ENCODE measurements at regions not wholly inside any gene's neighbourhood (a gene's known extent, or its start where the extent isn't known, plus 50 kb on each side); places are given as distances from the start of the nearest gene placed in this dataset.
A peak's percentile ranks its signal among the peaks of the same experiment; 100 is the strongest.
"Not testable (repeated sequence)": the region's sequence is repeated elsewhere in the genome, so short reads cannot be mapped to it uniquely, and the experiment has no call there.

- TF ChIP-seq HDGF (IDR thresholded peaks at IDR 0.05): no peak
- peak; percentile 93 for TF ChIP-seq TBL1XR1 (IDR thresholded peaks at IDR 0.05; ENCODE audit: low read depth, low read length)
- TF ChIP-seq SUZ12 (IDR thresholded peaks at IDR 0.05; ENCODE audit: unreplicated experiment): no peak
These were observed 66.5 kb upstream of the IER3 start (continued) for GRCh38 chr6:30810813-30811339.

DNA sequence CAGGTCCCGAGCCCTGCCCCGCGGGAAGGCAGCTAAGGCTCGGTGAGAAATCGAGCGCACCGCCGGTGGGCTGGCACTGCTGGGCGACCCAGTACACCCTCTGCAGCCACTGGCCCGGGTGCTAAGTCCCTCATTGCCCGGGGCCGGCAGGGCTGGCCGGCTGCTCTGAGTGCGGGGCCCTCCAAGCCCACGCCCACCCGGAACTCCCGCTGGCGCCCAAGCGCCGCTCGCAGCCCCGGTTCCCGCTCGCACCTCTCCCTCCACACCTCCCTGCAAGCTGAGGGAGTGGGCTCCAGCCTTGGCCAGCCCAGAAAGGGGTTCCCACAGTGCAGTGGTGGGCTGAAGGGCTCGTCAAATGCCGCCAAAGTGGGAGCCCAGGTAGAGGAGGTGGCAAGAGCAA is 63.2 kb upstream of the IER3 start:
- H3K36me3 ChIP-seq (ENCODE audit: control insufficient read depth in 2 of 2, insufficient read depth in 2 of 2, low read length in 1 of 2); BruUV-seq (replicated peaks); H2AFZ ChIP-seq (ENCODE audit: control insufficient read depth, low read depth, low read length); H3K4me2 ChIP-seq (ENCODE audit: control insufficient read depth, insufficient read depth); in situ Hi-C loops (cut with MboI); H3K9ac ChIP-seq (ENCODE audit: control insufficient read depth, insufficient read depth, low read length); CTCF ChIA-PET; H4K20me1 ChIP-seq (ENCODE audit: control insufficient read depth, insufficient read depth); FAIRE-seq; intact Hi-C loops (cut with micrococcal nuclease; ENCODE audit: unreplicated experiment); H3K9me3 ChIP-seq (replicated peaks; ENCODE audit: control insufficient read depth, insufficient read depth, low read length); H3K4me3 ChIP-seq; H3K79me2 ChIP-seq (ENCODE audit: control insufficient read depth, insufficient read depth, low read length); SMC1A ChIA-PET (ENCODE audit: uncharacterized antibody, unreplicated experiment); H3K27ac ChIP-seq (ENCODE audit: control insufficient read depth, insufficient read depth); POLR2A ChIA-PET; H3K27me3 ChIP-seq (replicated peaks in 1 of 2; ENCODE audit: control insufficient read depth in 2 of 2, insufficient read depth in 2 of 2, low read length in 1 of 2); RAD21 ChIA-PET (ENCODE audit: unreplicated experiment); ATAC-seq; DNase-seq (ENCODE audit: low read depth, low spot score): not testable (repeated sequence)
- peaks cover 21% of the 10 kb centered on the region for H3K4me1 ChIP-seq (ENCODE audit: control insufficient read depth, insufficient read depth, low read length)
- WGBS (ENCODE audit: insufficient coverage, insufficient replicate concordance, low lambda C conversion rate, missing lambda C conversion rate): 88% methylated on average over 26 of the region's 26 CpGs

DNA sequence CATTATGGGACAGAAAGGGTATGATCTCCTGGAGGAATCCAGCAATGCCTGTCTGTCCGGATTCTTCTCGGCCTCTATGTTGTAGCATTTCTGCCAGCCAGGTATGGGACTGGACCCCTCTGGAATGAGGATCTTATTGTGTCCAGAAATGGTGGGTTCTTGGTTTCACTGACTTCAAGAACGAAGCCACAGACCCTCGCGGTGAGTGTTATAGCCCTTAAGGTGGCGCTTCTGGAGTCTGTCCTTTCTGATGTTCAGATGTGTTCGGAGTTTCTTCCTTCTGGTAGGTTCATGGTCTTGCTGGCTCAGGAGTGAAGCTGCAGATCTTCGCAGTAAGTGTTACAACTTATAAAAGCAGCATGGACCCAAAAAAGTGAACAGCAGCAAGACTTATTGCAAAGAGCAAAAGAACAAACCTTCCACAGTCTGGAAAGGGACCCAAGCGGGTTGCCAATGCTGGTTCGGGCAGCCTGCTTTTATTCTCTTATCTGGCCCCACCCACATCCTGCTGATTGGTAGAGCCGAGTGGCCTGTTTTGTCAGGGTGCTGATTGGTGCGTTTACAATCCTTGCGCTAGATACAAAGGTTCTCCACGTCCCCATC is 62.3 kb upstream of the IER3 start:
- Histone ChIP-seq H3K9ac (ENCODE audit: control insufficient read depth, insufficient read depth, low read length) (no peak overlapping the region), H3K4me2 (ENCODE audit: control insufficient read depth, insufficient read depth) (no peak overlapping the region), H3K79me2 (ENCODE audit: control insufficient read depth, insufficient read depth, low read length) (no peaks in the 10 kb centered on the region), H2AFZ (ENCODE audit: control insufficient read depth, low read depth, low read length) (no peak overlapping the region), H3K4me1 (ENCODE audit: control insufficient read depth, insufficient read depth, low read length) (peaks cover 14% of the 10 kb centered on the region), H3K36me3 (ENCODE audit: control insufficient read depth in 2 of 2, insufficient read depth in 2 of 2, low read length in 1 of 2) (no peaks in the 10 kb centered on the region), H3K27ac (ENCODE audit: control insufficient read depth, insufficient read depth) (no peak overlapping the region), H3K4me3 (no peak overlapping the region), H3K27me3 (replicated peaks in 1 of 2; ENCODE audit: control insufficient read depth in 2 of 2, insufficient read depth in 2 of 2, low read length in 1 of 2) (no peaks in the 10 kb centered on the region), H3K9me3 (replicated peaks; ENCODE audit: control insufficient read depth, insufficient read depth, low read length) (no peaks in the 10 kb centered on the region), H4K20me1 (ENCODE audit: control insufficient read depth, insufficient read depth) (no peaks in the 10 kb centered on the region)
- ATAC-seq (no peak), FAIRE-seq (no peak), DNase-seq (ENCODE audit: low read depth, low spot score) (no peak)
- intact Hi-C loops (cut with micrococcal nuclease; ENCODE audit: unreplicated experiment) (no loop called here), in situ Hi-C loops (cut with MboI) (no loop called here)
- ChIA-PET SMC1A (ENCODE audit: uncharacterized antibody, unreplicated experiment) (no interaction called here), RAD21 (ENCODE audit: unreplicated experiment) (no interaction called here), CTCF (no interaction called here), POLR2A (no interaction called here)
- BruUV-seq (replicated peaks): no TSS peak
- no peak for TF ChIP-seq SUZ12 (IDR thresholded peaks at IDR 0.05; ENCODE audit: unreplicated experiment)
- TF ChIP-seq NFYB (IDR thresholded peaks at IDR 0.05; ENCODE audit: insufficient read depth, low read depth, low read length): 0 out of 2 replicates have a peak, but pooled peaks have one; percentile 45
- WGBS (ENCODE audit: insufficient coverage, insufficient replicate concordance, low lambda C conversion rate, missing lambda C conversion rate): 79% methylated on average over 14 of the region's 14 CpGs

All from GM12878 (cell line).